RWPE1 (cell line): ENCODE measurements at regions not wholly inside any gene's neighbourhood (a gene's known extent, or its start where the extent isn't known, plus 50 kb on each side); places are given as distances from the start of the nearest gene placed in this dataset.
"Not testable (repeated sequence)": the region's sequence is repeated elsewhere in the genome, so short reads cannot be mapped to it uniquely, and the experiment has no call there.

Experiments
- CTCF ChIA-PET: fragments of 350-600 bp; sonication (Branson Sonifier 250); formaldehyde crosslinking; extraction: SDS; loops from one replicate; lab custom pipeline; 2021; lab: Yijun Ruan, JAX
- POLR2A ChIA-PET: fragments of 400-600 bp; formaldehyde crosslinking; extraction: SDS; loops from one replicate; lab custom pipeline; 2020; ENCODE audit warnings: antibody characterized with exemption; ENCODE audit not compliant: low non-redundant PET; lab: Yijun Ruan, JAX
- DNase-seq: peaks from one replicate; pipeline ENCODE4 v3.0.0; 2012; ENCODE audit warnings: low spot score
- H3K27ac ChIP-seq: fragments of 450-650 bp; 2 replicates; pipeline ENCODE4 v1.5.1; 2017
- TF ChIP-seq, protein P1 (sequence below): fragments of 450-650 bp; conservative IDR thresholded peaks from 2 replicates; pipeline ENCODE4 v1.5.1; 2017; ENCODE audit warnings: low read depth, mild to moderate bottlenecking

DNA sequence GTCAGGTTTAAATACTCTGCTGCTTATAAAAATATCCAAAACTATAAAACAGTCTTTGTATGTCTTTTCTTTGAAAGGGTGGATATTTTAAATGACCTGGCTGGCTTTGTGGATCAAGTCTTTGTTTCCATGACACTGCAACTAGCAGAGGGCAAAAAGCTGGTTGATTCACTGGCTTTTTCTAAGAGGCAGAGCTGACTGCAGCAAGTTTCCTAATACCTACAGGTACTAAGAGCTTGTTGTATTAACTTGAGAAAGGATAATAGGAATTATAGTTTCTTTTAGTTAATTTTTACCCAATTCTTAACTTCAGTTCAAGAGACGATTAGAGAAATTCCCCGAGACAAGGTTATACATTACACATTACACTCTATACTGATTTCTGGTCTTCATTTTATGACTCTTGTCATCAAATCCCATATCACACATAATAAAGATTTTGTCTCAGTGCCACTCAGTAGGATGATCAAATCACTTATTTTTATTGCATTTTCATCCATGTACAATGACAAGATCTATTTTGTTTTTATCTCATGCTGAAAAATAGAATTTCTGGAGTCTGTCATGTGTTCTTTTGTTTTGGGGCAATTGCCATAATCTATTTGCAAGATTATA is 120.1 kb upstream of the RIMS1 start:
- TF ChIP-seq, protein P1, sequence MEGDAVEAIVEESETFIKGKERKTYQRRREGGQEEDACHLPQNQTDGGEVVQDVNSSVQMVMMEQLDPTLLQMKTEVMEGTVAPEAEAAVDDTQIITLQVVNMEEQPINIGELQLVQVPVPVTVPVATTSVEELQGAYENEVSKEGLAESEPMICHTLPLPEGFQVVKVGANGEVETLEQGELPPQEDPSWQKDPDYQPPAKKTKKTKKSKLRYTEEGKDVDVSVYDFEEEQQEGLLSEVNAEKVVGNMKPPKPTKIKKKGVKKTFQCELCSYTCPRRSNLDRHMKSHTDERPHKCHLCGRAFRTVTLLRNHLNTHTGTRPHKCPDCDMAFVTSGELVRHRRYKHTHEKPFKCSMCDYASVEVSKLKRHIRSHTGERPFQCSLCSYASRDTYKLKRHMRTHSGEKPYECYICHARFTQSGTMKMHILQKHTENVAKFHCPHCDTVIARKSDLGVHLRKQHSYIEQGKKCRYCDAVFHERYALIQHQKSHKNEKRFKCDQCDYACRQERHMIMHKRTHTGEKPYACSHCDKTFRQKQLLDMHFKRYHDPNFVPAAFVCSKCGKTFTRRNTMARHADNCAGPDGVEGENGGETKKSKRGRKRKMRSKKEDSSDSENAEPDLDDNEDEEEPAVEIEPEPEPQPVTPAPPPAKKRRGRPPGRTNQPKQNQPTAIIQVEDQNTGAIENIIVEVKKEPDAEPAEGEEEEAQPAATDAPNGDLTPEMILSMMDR = no peak
- ChIA-PET POLR2A (no interaction called here), CTCF (no interaction called here)
- H3K27ac ChIP-seq = no peak overlapping the region
- no peak for DNase-seq

GRCh38 chr6:71766796-71767195 is 119.6 kb upstream of the RIMS1 start:
- TF ChIP-seq, protein P1 = no peak
- ChIA-PET POLR2A (no interaction called here), CTCF (no interaction called here)
- H3K27ac ChIP-seq = no peak overlapping the region
- no peak for DNase-seq

- CTCF ChIA-PET = interaction anchor here (0.6 kb wide), 2 partner anchors 20 to 192 kb away, joined by 3 to 5 read pairs; no protein-coding TSS in a partner anchor
- POLR2A ChIA-PET = no interaction called here
- H3K27ac ChIP-seq = no peak overlapping the region
- TF ChIP-seq, protein P1 = no peak
- no peak for DNase-seq
Observed at GRCh38 chr6:71768356-71768755, 118.0 kb upstream of the RIMS1 start.

- TF ChIP-seq, protein P1 = no peak
- no peak for DNase-seq
- POLR2A ChIA-PET = no interaction called here
- CTCF ChIA-PET = no interaction called here
- no peak overlapping the region for H3K27ac ChIP-seq
Observed at GRCh38 chr6:71808865-71809264, 77.5 kb upstream of the RIMS1 start.

DNA sequence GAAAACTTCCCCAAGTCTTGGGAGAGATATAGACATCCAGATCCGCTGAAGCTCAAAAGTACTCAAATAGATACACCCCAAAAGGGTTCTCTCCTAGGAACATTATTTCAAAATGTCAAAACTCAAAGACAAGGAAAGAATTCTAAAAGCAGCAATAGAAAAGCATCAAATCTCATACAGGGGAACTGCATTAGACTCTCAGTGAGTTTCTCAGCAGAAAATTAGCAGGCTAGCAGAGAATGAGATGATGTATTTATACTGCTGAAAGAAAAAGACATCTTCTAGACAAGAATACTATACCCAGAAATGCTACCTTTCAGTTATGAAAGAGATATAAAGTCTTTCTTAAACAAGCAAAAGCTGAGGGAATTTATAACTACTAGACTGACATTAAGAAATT is 75.5 kb upstream of the RIMS1 start:
- ChIA-PET POLR2A (no interaction called here), CTCF (interaction anchor here (0.6 kb wide), 1 partner anchor 606 kb away, joined by 3 read pairs; no protein-coding TSS in a partner anchor)
- no peak overlapping the region for H3K27ac ChIP-seq
- DNase-seq = no peak
- TF ChIP-seq, protein P1 = no peak

DNA sequence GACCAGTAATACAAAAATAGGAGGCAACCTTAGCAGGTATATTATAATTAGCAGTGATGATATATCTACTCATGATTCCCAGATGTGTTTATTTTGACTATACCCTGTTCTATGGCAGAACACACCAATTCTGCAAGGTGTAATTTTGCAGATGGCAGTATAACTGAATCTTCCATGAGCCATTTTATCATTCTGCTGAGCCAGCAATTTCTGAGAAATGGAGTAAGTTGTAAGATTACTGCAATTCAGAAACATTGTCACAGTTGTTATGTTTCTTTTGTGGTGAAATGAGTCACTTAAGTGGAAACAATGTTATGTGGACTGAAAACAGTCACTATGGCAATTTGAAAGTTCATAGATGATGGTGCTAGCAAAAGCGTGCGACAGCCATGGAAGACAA is 63.7 kb upstream of the RIMS1 start:
- TF ChIP-seq, protein P1 = no peak
- CTCF ChIA-PET = no interaction called here
- POLR2A ChIA-PET = no interaction called here
- H3K27ac ChIP-seq = no peak overlapping the region
- no peak for DNase-seq

DNA sequence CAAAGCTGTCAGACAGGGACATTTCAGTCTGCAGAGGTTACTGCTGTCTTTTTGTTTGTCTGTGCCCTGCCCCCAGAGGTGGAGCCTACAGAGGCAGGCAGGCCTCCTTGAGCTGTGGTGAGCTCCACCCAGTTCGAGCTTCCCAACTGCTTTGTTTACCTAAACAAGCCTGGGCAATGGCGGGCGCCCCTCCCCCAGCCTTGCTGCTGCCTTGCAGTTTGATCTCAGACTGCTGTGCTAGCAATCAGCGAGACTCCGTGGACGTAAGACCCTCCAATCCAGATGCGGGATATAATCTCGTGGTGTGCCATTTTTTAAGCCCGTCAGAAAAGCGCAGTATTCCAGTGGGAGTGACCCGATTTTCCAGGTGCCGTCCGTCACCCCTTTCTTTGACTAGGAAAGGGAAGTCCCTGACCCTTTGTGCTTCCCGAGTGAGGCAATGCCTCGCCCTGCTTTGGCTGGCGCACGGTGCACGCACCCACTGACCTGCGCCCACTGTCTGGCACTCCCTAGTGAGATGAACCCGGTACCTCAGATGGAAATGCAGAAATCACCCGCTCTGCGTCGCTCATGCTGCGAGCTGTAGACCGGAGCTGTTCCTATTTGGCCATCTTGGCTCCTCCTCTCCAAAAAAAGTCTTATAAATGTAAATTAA is 54.1 kb upstream of the RIMS1 start:
- DNase-seq, POLR2A ChIA-PET, H3K27ac ChIP-seq, CTCF ChIA-PET: not testable (repeated sequence)
